GM21515 (cell line): ENCODE measurements at regions not wholly inside any gene's neighbourhood (a gene's known extent, or its start where the extent isn't known, plus 50 kb on each side); places are given as distances from the start of the nearest gene placed in this dataset.
"Not testable (repeated sequence)": the region's sequence is repeated elsewhere in the genome, so short reads cannot be mapped to it uniquely, and the experiment has no call there.

Experiments used
- ATAC-seq: cut with Tn5 transposase; IDR thresholded peaks from one replicate; pipeline ENCODE4 v1.9.1; 2021; ENCODE audit not compliant: unreplicated experiment

DNA sequence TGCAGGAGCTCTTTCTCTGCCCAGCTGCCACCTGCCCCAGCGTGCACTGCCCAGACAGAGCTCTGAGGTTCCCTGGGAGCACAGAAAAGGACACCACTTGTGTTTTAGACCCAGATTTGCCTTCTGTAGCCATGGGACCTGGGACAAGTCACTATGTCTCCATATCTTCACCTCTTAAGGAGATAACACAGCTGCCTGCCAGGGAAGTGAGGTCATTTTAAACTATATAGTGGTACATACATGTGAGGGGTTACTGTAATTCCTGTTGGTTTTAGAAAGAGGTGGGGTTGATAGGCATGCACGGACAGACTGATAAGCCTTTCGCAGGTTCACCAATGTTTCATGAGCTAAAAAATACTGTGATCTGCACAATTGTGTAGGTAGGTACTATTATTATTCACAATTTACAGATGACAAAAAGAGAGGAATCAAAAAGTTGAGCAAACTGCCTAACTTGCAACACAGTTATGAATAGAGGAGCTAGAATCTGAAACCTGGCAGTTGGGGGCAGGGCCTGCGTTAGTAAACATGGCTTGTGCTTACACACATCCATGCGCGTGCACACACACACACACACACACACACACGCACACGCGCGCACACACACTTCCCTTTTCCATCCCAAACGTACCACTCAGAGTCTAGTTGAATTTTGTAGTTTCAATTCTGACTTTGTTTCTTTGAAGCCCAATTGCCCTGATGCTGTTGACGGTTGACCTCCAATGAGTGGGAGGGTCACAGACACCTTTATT is 193.6 kb downstream of the FAM43A start:
- ATAC-seq = no peak

DNA sequence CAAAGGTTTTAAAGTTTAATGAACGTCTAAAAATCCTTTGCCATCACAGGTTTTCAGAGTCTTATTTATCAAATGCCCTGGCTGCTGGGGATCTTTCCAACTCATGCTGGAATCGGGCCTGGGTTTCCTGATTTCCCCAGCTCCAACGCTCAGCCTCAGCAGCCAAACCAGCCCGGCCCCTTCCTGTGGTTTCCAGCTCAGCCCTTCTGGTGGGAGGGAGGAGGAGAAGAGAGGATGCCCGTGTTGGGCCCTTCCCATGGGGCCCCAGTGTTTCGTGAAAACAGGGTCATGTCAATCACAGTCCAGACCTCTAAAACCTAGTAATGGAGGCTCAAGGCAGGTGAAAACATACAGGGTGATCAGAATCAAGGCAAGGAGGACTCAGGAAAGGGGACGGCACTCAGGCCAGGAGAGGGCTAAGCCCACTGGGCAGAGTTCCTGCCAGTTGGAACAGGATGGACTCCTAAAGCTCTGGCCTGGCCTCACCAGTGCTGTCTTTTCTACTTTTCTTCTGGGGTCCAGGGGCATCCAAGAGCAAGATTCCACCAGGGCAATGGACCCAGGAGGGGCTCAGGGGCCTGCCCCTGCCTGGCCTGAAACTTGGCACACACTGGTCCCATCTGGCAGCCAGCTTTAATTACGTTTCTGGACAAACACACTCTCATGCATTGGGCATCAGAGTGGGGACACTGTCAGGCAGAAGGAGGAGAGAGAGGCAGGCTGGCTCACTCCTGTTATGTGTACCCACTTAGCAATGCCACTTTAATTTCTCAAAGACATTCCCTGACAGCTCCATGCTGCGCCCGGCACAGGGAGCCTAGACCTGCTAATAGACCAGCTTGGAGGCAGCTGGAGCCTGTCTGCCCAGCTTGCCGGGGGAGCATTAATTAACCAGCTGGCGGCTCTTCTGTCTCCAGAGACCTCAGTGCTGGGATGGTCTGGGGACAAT is 194.6 kb downstream of the FAM43A start:
- no peak for ATAC-seq

DNA sequence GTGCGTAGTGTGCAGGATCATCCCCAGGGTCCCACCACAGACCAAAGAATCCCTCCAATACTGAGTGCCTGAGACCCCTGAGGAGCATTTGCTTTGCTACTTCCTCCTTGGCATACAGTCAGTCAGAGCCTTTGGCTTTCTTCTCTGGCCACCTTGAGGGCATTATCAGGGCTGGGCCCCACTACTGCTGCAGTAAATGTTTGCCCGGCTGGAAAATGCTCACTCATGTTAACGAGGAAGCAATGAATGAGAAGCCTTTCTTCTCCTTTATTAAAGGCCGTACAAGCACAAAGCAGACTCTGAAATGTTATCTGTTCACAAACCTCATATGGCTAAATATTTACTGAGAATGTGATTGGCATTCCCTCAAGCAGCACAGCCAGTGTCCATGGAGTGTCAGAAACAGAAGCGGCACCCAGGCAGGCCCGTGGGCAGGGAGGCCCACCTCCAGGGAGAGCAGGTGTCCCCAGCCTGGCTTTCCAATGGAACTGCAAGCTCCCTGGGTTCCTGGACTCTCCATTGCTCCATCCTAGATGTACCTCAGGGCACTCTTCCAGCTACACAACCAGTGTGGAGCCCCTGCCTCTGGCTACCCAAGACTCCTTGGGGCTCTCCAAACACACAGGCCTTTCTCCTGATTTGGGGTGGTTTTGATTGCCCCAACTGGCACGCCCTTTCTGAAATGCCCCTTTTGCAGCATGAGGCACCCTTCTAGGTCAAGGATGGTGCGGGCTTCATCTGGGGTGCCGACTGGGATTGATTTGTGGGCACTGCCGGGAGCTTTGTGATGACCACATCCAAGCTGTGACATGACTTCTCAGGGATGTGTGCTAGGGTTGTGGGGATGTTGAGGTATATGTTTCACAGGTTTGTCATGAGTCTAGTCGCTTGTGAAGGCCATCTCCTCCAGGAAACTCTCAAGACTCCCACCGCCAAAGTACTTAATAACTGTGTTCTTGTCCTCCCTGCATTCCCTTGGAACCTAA is 195.6 kb downstream of the FAM43A start:
- ATAC-seq = no peak

DNA sequence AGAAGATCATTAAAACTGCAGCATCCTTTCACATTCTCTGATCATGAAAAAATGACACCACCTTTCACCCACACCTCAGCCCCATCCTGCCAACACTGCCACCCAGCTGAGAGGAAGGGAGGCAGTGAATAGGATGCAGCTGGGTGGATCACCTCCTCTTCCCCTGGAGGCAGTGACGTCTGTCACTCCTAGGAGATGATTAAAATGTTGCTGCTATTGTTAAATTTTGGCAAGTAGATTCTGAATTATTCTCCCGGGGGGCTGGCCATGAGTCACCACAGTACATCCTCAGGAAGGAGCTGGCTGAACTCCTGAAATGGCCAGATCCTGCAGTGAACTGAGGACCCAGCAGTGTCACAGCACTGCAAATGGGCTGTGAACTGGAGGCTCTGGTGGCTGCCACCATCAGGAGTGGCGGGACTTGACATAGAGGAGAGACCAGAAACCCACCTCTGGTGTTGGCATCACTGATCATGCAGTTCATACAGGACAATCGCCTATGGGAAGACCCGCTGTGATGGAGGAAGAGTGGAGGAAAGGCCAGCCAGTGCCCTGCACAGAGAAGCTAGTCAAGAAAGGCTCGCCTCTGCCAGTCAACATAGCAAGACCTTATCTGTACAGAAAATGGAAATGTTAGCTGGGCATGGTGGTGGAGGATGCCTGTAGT is 199.1 kb downstream of the FAM43A start:
- ATAC-seq = no peak

DNA sequence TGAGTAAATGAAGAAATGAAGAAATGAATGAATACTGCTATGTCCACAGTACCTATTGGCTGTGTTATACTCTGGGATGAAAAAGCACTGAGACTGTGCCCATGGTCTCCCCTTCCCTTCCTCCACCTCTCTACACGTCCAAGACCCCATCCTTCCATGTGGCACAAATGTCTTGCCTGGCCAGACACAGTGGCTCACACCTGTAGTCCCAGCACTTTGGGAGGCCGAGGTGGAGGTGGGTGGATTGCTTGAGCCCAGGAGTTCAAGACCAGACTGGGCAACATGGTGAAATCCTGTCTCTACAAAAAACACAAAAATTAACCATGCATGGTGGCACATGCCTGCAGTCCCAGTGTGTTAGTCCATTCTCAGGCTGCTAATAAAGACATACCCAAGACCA is 200.1 kb downstream of the FAM43A start:
- ATAC-seq = no peak

DNA sequence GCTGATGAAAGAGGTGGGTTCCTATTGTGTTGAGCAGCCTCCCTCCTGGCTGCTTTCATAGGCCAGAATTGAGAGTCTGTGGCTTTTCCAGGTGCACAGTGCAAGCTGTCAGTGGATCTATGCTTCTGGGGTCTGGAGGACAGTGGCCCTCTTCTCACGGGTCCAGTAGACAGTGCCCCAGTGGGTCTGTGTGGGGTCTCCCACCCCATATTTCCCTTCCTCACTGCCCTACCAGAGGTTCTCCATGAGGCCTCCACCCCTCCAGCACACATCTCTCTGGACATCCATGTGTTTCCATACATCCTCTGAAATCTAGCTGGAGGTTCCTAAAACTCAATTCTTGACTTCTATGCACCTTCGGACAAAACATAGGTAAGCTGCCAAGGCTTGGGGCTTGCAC is 201.2 kb downstream of the FAM43A start:
- no peak for ATAC-seq

DNA sequence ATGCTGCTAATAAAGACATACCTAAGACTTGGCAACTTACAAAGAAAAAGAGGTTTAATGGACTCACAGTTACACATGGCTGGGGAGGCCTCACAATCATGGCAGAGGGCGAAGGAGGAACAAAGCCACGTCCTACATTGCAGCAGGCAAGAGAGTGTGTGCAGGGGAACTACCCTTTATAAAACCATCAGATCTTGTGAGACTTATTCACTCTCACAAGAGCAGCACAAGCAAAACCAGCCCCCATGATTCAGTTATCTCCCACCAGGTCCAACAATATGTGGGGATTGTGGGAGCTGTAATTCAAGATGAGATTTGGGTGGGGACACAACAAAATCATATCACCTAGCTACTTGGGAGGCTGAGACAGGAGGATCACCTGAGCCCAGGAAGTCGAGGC is 202.4 kb downstream of the FAM43A start:
- not testable (repeated sequence) for ATAC-seq

DNA sequence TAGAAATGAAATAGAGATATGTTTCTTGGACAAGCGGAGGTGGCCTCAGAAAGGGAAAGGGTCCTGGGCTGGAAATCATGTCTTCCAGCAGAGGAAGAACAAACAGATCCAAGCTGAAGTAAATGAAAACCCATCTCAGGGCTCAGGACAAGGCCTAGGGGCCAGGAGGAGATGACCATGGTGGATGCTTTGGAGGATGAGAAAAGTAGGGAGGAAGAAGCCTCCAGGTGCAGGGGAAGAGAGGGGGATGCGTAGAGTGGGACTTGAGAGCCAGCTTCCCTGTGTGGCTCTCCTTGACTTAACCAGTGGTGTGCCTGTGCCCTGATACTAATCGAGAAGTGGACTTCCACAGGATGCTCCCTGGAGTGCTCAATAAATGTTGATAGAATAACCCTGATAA is 203.2 kb downstream of the FAM43A start:
- ATAC-seq = no peak

DNA sequence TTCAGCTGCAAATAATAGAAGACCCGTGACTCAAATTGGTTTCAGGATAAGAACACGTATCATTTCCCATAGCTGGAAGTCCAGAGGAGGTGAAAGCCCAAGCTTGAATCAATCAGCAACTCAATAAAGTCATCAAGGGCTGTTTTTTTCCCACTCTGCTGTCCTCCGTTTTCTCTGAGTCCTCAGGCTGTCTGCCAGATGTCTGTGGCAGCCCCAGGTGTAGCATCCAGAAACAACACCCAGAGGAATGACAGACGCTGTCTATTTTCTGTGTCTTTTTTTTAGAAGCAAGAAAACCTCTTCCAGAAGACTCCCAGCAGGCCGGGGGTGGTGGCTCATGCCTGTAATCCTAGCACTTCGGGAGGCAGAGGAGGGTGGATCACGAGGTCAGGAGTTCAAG is 204.4 kb downstream of the FAM43A start:
- ATAC-seq = no peak

DNA sequence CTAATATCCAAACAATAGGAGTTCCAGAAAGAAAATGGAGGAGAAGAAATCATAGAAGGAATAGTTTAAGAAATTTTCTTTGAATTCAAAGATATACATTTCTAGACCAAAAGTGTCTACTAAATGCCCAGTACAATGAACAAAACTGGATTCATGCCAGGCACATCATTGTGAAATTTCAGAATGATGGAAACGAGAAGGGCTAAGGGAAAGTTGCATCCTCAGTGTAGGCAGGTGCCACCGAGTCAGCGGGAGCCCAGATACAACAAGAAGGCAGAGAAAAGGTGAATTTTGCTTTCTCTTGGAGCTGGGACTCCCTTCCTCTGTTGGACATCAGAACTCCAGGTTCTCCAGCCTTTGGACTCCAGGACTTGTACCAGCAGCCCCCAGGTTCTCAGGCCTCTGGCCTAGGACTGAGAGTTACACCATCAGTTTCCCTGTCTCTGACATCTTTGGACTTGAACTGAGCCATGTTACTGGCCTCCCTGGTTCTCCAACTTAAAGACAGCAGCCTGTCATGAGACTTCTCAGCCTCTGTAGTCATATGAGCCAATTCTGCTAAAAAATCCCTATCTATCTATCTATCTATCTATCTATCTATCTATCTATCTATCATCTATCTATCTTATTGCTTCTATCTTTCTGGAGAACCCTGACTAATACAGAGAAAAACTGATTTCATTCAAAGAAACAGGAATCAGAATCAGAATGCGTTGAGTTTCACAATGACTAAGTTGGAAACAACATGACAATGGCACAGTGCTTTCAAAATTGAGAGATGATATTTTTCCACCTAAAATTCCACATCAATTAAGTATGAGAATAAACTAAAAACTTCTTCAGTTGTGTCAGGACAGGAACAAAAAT is 207.7 kb downstream of the FAM43A start:
- no peak for ATAC-seq

DNA sequence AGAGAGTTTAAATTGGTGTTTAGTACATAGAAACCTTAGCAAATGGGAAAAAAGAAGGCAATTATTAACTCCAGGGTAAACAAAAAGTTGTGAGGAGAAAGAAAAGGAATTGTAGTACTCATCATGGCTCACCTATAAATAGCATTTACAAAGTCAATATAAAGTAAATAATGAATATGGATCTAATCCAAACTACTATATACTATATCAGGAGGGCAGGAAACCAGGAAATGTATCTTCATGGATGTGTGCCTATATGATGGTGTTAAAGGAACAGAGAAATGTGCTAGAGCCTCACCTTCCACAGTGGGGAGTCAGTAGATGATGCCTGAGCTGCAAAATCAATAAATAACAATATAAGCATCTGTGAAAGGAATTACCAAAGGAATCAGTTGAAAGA is 208.9 kb downstream of the FAM43A start:
- no peak for ATAC-seq

DNA sequence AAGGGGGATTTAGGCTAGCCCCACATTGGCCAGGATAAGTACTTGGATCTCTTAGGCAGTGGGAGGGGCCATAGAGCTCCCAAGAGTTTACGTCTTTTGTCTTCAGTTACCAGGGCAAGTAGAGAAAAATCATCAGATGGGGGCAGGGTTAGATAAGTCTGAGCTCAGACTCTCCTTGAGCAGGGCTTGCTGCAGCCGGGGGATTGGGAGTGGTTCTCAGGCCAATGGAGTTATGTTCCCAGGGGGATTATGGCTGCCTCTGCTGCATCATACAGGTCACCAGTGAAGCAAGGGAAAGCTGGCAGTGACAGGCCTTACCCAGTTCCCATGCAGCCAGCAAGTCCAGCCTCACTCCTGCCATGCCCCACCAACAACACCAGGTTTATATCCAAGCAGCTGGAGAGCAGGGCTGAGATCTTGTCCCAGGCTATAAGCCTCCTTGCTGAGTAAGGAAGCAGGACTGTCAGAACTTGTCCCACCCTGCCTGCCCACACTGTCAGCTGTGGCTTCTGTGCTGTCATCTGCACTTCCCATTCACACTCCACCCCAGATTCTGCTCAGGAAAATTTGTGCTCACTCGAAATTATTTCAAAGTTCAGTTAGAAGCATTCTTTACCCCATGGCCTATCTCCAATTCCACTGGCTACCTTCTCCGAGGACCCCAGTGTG is 215.3 kb downstream of the FAM43A start:
- no peak for ATAC-seq

DNA sequence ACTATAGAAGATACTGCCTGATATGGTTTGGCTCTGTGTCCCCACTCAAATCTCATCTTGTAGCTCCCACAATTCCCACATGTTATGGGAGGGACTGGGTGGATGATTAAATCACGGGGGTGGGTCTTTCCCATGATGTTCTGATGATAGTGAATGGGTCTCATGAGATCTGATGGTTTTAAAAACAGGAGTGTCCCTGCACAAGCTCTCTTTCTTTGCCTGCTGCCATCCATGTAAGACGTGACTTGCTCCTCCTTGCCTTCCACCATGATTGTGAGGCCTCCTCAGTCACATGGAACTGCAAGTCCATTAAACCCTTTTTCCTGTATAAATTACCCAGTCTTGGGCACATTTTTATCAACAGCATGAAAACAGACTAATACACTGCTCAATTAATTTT is 217.8 kb downstream of the FAM43A start:
- not testable (repeated sequence) for ATAC-seq

DNA sequence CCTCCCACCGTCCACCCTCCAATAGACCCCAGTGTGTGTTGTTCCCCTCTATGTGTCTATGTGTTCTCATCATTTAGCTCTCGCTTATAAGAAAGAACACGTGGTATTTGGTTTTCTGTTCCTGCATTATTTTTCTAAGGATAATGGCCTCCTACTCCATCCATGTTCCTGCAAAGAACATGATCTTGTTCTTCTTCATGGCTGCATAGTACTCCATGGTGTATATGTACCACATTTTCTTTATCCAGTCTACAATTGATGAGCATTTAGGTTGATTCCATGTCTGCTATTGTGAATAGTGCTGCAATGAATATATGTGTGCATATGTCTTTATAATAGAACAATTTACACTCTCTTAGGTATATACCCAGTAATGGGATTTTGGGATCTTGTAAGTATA is 219.3 kb downstream of the FAM43A start:
- not testable (repeated sequence) for ATAC-seq

DNA sequence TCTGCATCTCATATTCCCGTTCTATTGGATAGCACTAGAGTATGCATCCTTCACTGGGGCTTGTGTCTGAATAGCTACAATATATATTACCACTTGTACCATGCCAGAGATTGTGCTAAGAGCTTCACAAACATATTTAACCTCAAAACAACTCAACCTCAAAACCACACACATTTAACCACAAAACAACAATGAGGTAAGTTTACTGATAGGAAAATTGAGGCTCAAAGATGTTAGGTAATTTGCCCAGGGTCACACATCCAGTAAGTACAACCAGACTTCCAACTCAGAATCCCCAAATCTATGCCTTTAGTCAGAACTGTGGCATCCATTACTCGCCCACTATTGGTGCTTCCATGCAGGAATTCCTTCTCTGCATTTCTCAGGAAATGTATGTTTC is 220.0 kb downstream of the FAM43A start:
- no peak for ATAC-seq

DNA sequence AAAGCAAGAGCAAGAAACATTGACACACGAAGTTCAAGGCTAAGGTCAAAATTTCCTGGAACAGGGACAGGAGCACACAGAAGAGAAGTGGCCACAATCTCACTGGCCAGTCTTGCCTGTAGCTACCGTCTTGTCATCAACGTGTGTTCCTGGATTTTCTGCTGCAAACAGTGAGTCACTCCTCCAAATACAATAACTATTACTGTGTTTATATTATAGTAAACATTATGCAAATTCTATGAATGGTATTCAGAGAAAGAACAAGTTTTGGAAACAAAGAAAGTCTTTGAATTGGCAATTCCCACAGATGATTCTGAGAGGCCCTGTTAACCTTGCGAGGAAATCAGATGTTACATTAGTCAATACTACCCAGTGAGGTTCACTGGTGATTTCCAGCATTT is 220.5 kb downstream of the FAM43A start:
- ATAC-seq = no peak

DNA sequence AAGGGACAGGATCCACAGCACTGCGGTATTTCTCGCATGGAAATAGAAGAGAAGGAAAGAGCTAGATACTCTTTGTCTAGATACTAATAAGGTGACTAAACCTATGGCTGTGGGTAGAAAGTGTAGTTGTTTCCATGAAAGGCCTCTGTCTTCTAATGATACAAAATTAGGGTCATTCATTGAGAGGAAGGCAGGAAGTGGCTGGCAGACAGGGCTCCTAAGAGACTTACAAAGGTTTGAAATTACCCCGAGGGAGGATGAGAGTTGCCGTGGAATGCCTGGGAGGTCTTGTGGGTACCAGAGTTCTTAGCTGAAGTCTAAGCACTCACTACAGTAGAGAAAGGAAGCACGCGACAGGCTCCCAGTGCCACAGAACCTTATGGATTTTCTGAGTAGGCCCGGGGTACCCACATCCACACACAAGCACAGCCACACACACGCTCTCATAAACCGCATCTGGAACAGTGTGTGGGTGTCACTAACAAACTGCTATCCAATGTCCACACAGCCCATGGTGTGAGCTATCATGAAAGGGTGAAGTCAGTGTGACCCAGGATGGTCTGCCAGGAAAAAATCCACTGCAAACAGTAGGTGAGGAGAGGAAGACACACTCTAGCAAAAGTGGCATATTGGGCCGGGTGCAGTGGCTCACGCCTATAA is 221.4 kb downstream of the FAM43A start:
- ATAC-seq = no peak

DNA sequence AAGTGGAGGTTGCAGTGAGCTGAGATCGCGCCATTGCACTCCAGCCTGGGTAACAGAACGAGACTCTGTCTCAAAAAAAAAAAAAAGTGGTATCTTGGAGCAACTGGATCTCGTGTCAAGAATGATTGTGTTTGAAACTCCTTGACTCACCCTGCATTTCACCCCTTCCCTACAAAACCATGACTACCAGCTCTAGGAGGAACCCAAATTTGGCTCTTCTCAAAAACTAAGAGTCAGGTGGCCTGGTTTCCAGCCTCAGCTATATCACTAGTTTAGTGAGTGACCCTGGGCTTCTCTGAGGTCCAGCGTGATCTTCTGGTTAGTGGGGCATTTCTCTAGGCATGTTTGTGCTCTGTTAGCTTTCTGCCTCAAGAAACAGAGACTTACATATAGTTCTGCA is 222.1 kb downstream of the FAM43A start:
- ATAC-seq = no peak
